BJ (cell line): ENCODE measurements at regions not wholly inside any gene's neighbourhood (a gene's known extent, or its start where the extent isn't known, plus 50 kb on each side); places are given as distances from the start of the nearest gene placed in this dataset.
"Not testable (repeated sequence)": the region's sequence is repeated elsewhere in the genome, so short reads cannot be mapped to it uniquely, and the experiment has no call there.

ENCODE experiments used
- CTCF ChIA-PET: fragments of 350-600 bp; formaldehyde crosslinking; extraction: SDS; loops from one replicate; lab custom pipeline; 2021; ENCODE audit warnings: antibody characterized with exemption, inconsistent platforms; lab: Yijun Ruan, JAX
- POLR2A ChIA-PET: fragments of 300-600 bp; sonication (Branson Sonifier 250); formaldehyde crosslinking; extraction: SDS; loops from one replicate; lab custom pipeline; 2021; ENCODE audit warnings: antibody characterized with exemption; lab: Charles Lee
- DNase-seq: peaks from one replicate; pipeline ENCODE4 v3.0.0-alpha.2; 2011; ENCODE audit warnings: low read depth
- H3K27me3 ChIP-seq: 2 replicates; pipeline ENCODE4 v1.6.0; 2011; ENCODE audit warnings: low read length; ENCODE audit not compliant: control insufficient read depth, insufficient read depth
- H3K36me3 ChIP-seq: 2 replicates; pipeline ENCODE4 v1.5.1; 2011; ENCODE audit warnings: low read length; ENCODE audit not compliant: control insufficient read depth, insufficient read depth
- H3K4me3 ChIP-seq: 2 replicates; pipeline ENCODE4 v1.5.1; 2011; ENCODE audit warnings: low read depth, mild to moderate bottlenecking, control low read depth, low read length

- H3K4me3 ChIP-seq, H3K27me3 ChIP-seq, DNase-seq, CTCF ChIA-PET, POLR2A ChIA-PET, H3K36me3 ChIP-seq: not testable (repeated sequence)
Observed at GRCh38 chr4:49139513-49139912, 153.4 kb downstream of the CWH43 start.

GRCh38 chr4:49140351-49140750 lies 154.3 kb downstream of the CWH43 start:
- POLR2A ChIA-PET, DNase-seq, H3K27me3 ChIP-seq, CTCF ChIA-PET, H3K4me3 ChIP-seq, H3K36me3 ChIP-seq: not testable (repeated sequence)

- POLR2A ChIA-PET, CTCF ChIA-PET, H3K27me3 ChIP-seq: not testable (repeated sequence)
Observed at GRCh38 chr4:49141955-49142354, 155.9 kb downstream of the CWH43 start.

GRCh38 chr4:49147143-49147542 lies 161.1 kb downstream of the CWH43 start:
- DNase-seq, H3K4me3 ChIP-seq, H3K36me3 ChIP-seq, CTCF ChIA-PET, H3K27me3 ChIP-seq, POLR2A ChIA-PET: not testable (repeated sequence)

More at GRCh38 chr4:49141955-49142354, 155.9 kb downstream of the CWH43 start:
- not testable (repeated sequence) for H3K4me3 ChIP-seq, DNase-seq, H3K36me3 ChIP-seq

- H3K27me3 ChIP-seq, CTCF ChIA-PET, H3K4me3 ChIP-seq, DNase-seq, POLR2A ChIA-PET, H3K36me3 ChIP-seq: not testable (repeated sequence)
Observed at GRCh38 chr4:49147596-49147995, 161.5 kb downstream of the CWH43 start.

- POLR2A ChIA-PET, CTCF ChIA-PET: not testable (repeated sequence)
- DNase-seq = peak; percentile 40
Observed at GRCh38 chr4:49149006-49149975, 163.2 kb downstream of the CWH43 start.

GRCh38 chr4:49150351-49151083 lies 164.4 kb downstream of the CWH43 start:
- CTCF ChIA-PET = not testable (repeated sequence)

More at GRCh38 chr4:49149006-49149975, 163.2 kb downstream of the CWH43 start:
- H3K36me3 ChIP-seq, H3K27me3 ChIP-seq, H3K4me3 ChIP-seq: not testable (repeated sequence)

GRCh38 chr4:49153011-49153410 lies 166.9 kb downstream of the CWH43 start:
- CTCF ChIA-PET, H3K4me3 ChIP-seq, POLR2A ChIA-PET, H3K27me3 ChIP-seq, DNase-seq, H3K36me3 ChIP-seq: not testable (repeated sequence)

More at GRCh38 chr4:49150351-49151083, 164.4 kb downstream of the CWH43 start:
- POLR2A ChIA-PET, H3K36me3 ChIP-seq, DNase-seq, H3K4me3 ChIP-seq, H3K27me3 ChIP-seq: not testable (repeated sequence)

GRCh38 chr4:49154308-49155103 lies 168.4 kb downstream of the CWH43 start:
- H3K36me3 ChIP-seq, CTCF ChIA-PET: not testable (repeated sequence)

GRCh38 chr4:49155270-49155669 lies 169.2 kb downstream of the CWH43 start:
- CTCF ChIA-PET, H3K4me3 ChIP-seq, POLR2A ChIA-PET, H3K27me3 ChIP-seq, DNase-seq, H3K36me3 ChIP-seq: not testable (repeated sequence)

More at GRCh38 chr4:49154308-49155103, 168.4 kb downstream of the CWH43 start:
- H3K27me3 ChIP-seq, H3K4me3 ChIP-seq, POLR2A ChIA-PET: not testable (repeated sequence)
- peak; percentile 18 for DNase-seq

- POLR2A ChIA-PET, DNase-seq, H3K27me3 ChIP-seq: not testable (repeated sequence)
Observed at GRCh38 chr4:49156309-49156708, 170.2 kb downstream of the CWH43 start.

GRCh38 chr4:49157630-49158029 lies 171.6 kb downstream of the CWH43 start:
- DNase-seq, POLR2A ChIA-PET, H3K4me3 ChIP-seq, CTCF ChIA-PET, H3K36me3 ChIP-seq, H3K27me3 ChIP-seq: not testable (repeated sequence)

More at GRCh38 chr4:49156309-49156708, 170.2 kb downstream of the CWH43 start:
- CTCF ChIA-PET, H3K4me3 ChIP-seq, H3K36me3 ChIP-seq: not testable (repeated sequence)
